DMS114 treated with DMSO at 0.1 percent for 48 hours (cell line): ENCODE measurements at regions not wholly inside any gene's neighbourhood (a gene's known extent, or its start where the extent isn't known, plus 50 kb on each side); places are given as distances from the start of the nearest gene placed in this dataset.
"Not testable (repeated sequence)": the region's sequence is repeated elsewhere in the genome, so short reads cannot be mapped to it uniquely, and the experiment has no call there.

Source experiments
- DNase-seq: peaks from one replicate; lab custom pipeline; 2025; ENCODE audit not compliant: unreplicated experiment; lab: John Stamatoyannopoulos, UW

DNA sequence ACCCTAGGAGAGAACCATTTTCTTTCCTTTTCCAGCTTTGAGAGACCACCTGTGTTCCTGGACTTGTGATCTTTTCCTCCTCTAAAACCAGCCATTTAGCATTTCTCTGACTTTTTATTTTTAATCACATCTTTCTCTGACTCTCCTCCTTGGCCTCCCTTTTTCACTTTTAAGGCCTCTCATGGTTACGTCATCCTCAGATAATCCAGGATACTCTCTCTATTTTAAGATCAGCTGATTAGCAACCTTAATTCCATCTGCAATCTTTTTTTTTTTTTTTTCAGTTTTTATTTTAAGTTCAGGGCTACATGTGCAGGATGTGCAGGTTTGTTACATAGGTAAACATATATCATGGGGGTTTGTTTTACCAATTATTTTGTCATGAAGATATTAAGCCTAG is 54.0 kb downstream of the RFPL4B start:
- DNase-seq = no peak

DNA sequence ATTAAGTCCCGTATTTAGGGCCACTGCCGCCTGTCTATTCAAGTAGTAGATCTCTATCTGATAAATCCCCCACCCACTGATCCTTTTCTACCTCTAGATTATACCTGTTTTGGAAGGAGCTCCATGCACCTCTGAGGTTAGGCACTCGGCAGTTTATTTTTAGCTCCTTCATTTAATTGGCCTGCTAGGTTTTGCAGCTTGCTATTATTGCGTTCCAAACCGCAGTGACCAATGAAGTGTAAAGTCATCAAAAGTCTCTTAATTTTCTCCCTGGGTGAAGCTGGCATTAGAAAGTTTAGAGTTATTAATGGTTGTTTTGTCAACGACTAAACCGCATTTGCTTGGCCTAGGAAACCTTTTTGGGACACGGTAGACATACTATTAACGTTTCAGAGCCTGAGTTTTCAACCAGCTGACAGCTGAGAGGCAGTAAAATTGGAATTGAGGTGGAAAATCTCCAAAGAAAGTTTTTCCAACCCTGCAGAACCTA is 60.0 kb downstream of the RFPL4B start:
- DNase-seq = no peak

DNA sequence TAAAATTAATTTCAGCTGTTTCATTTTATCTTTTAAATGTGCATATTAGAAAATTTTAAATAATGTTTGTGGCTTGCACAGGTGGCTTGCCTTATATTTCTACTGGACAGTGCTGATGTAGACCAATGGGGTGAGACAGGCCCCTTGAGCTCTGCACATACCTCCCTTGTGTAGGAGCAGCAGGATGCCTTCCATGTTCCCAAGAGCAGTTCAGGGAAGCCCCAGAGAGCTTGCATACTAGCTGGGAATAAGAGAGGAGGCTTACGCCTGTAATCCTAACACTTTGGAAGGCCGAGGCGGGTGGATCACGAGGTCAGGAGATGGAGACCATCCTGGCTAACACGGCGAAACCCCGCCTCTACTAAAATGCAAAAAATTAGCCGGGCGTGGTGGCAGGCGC is 61.4 kb downstream of the RFPL4B start:
- DNase-seq = no peak

DNA sequence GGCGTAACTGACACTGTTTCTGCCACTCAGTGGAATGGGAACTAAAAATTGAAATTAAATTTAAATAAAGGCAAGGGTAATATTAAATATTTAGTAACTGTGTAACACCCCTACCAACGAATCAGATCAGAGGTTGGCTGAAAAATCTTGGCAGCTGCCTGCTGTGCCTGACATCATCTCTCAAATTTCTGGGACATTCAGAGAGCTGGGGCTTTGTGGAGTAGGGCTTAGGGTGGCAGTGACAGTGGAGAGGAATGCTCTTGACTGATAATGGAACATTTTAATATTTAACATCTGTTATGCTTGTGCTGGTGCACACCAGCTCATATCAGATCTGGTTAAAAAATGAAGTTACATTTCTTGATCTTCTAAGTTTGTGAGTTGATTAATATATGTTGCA is 62.2 kb downstream of the RFPL4B start:
- no peak for DNase-seq

DNA sequence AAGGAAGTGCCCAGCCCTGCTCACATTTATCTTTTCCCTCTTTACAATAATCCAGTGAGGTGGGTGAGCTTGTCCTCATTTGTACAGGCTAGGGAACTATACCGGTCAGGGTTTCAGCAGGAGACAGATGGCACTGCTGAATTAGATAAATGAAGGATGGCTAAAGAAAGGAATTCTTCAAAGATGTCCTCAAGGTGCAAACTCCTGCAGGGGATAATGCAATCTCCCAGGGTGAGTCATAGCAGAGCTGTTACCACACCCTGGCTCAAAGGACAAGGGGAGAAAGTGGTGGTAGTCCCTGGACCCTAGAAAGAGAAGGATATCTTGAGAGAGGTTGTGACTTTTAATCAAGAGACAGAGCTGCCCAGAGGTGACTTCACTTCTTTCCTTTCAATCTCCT is 66.7 kb downstream of the RFPL4B start:
- no peak for DNase-seq

DNA sequence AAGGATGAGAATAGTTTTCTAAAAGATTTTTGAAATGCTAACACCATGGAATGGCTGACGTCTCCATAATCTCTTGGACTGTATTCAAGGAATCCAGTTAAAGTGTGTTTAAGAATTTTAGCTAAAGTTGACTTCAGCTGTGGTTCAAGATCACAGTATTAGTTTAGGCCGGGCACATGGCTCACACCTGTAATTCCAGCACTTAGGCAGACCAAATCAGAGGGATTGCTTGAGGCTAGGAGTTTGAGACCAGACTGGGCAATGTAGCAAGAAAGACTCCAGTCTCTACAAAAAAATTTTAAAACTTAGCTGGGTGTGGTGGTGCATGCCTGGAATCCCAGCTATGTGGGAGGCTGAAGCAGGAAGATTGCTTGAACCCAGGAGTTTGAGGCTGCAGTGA is 68.2 kb downstream of the RFPL4B start:
- no peak for DNase-seq

DNA sequence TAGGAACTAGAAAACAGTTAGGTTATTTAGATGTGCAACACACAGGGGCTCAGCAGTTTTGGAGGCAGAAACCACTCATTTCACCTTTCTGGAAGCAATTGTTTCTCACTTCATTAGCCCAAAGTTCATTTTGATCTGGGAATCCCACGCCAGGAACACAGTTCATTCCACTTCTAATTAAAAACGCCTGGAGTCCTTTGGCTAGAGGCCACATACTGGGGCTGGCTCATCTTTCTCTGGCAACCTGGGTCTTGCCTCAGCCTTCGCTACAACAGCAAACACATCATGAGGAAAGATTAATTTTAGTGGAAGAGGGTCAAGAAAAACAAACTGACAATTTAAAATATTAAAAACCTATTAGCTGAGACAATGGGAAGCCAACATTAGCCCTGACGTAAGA is 69.7 kb downstream of the RFPL4B start:
- no peak for DNase-seq

DNA sequence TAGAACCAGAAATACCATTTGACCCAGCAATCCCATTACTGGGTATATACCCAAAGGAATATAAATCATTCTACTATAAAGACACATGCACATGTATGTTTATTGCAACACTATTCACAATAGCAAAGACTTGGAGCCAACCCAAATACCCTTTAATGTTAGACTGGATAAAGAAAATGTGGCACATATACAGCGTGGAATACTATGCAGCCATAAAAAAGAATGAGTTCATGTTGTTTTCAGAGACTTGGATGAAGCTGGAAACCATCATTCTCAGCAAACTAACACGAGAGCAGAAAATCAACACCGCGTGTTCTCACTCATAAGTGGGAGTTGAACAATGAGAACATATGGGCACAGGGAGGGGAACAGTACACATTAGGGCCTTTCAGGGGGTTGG is 79.9 kb downstream of the RFPL4B start:
- not testable (repeated sequence) for DNase-seq

DNA sequence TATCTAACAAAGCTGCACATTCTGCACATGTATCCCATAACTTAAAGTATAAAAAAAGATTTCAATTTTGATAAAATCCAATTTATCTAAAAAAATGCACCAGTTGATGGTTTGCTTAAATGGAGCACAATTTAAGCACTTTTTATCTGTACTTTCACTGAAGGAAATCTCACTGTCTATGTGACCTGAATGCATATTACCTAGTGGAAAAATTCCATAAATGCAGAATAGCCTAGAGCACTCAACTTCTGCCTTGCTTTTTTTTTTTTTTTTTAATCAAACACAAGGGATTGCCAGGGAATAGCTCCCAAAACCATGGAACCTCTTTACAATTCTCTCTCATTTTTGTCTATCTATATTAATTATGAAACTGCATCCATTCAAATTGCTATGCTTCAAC is 80.4 kb downstream of the RFPL4B start:
- DNase-seq = no peak

DNA sequence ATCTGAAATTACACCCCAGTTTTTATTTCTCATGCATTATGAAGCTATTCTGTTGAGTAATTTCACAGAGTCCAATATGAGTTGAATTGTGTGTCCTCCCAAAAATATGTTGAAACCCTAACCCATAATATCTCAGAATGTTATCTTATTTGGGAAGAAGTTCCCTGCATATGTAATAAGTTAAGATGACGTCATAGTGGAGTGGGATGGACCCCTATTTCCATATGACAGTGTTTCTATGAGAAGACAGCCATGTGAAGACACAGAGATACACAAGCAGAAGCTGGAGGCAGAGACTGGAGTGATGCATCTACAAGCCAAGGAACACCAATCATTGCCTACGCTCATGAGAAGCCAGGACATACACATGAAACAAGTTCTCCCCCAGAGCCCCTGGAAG is 81.3 kb downstream of the RFPL4B start:
- DNase-seq = no peak

DNA sequence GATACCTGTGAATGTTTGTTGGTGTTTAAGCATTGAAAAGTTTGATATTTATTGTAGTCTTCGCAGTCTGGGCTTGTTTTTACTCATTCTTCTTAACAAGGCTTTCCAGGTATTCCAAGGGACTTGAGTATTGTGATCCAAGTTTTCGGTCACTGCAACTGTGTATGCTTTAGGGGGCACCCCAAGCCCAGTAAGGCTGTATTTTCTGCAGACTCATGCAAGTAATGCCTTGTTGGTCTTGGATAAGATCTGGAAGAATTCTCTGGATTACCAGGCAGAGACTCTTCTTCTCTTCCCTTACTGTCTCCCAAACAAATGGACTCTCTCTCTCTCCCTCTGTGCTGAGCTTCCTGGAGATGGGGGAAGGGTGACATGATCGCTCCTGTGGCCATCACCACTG is 82.1 kb downstream of the RFPL4B start:
- no peak for DNase-seq

DNA sequence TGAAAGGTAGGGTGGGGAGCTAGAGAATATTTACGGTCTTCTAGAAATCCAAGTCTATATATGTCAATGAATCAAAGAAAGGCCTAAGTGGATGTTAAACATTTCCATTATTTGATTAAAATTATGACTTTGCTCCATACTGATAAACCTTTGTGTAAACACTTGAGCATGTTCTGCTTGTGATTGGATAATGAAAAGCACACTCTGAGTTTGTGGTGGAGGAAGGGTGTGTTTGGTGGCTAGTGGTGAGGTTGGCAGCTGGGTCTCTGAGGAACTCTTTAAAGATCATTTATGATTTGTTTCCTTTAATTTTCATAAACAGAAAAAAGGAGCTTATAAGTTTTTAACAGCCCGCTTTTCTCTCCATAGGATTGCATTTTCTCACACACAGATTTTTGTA is 84.7 kb downstream of the RFPL4B start:
- DNase-seq = no peak

DNA sequence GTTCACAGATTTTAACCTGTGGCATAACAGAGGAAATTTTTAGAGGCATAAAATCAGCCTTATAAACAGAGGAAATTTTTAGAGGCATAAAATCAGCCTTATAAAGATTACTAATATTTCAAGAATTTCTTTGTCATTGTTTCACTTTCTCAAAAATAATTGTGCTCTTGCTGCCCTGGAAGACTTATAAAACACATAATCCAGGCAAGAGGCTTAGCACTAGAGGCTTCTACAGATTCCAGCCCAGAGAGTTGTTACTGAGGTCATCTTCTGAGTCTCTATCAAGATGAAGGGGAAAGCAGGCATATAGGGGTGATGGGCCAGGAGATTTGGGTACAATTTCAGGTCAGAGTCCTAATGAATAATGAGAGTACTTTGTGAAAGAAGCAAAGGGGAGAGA is 85.7 kb downstream of the RFPL4B start:
- no peak for DNase-seq

DNA sequence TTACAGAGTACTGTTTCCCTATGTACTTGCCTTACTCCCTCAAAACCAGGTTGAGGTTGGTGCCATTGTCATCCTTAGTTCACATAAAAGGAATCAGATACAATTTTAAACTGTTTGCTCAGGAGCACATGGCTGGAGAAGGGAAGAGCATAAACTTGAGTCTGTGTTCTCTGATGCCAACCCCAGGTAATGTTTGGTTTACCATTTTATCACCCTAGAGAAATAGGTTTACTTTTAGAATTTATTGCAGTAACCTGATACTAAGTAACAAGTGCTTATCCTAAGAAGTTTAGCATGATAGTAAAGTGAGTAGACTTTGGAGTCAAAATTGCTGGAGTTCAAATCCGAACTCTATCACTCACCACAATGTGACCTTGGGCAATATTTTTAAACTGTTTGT is 86.3 kb downstream of the RFPL4B start:
- DNase-seq = no peak

DNA sequence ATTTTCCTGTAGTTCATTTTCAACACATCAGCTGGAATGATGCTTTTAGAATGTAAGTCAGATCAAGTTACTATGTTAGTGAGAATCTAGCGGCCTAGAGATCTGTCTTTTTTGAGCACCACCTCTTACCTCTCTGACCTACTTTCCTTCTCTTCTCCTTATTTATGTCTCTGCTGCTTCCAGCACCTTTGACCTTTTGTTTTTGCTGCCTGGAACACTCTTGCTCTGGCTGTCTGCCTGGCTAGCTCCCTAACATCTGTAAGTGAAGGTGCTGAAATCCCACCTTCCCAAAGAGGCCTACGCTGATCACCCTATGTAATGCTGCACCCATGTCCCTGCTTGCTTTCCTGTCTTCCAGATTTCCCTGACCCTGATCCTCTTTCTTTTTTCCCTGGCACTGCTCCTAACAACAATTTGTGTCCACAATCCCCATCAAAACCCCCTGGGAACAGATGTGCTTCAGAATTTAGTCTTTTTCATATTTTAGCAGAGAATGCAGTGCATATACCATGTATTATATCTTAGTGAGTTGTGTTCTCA is 87.8 kb downstream of the RFPL4B start:
- DNase-seq = no peak

DNA sequence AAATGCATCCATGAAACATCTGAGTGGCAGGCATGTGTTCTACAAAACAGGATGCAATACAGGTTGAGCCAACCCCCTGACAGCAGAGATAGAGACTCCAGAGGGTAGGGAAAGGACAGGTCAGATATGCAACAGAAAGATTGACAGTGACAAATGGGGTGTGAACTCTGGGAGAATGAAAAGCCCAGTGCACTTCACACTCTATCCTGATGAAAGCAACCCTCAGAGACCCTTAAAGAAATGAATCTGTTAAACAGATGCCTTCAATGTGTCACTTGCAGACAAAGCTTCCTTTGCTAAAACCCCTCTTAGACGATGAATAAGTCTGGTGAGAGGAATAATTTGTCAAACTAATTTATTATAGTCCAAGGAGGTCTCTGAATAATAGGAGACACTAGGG is 89.9 kb downstream of the RFPL4B start:
- DNase-seq = no peak

DNA sequence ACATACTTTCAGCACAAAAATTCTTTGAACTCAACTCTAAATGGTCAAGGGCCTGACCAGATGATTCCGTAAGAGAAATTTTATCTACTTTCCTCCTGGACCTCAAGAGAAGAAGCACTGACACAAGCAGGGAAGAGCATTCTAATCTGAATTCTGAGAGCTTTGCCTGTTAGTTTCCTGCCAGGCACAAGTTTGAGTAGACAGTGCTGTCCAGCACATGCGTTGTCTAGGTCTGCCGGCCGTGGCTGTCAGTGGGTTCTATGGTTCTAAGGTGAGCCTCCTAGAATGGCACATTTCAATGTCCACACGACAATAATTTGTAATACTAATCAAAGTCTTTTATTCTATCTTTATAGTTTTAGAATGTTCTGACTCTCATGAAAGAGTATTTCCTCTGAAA is 91.9 kb downstream of the RFPL4B start:
- DNase-seq = no peak

DNA sequence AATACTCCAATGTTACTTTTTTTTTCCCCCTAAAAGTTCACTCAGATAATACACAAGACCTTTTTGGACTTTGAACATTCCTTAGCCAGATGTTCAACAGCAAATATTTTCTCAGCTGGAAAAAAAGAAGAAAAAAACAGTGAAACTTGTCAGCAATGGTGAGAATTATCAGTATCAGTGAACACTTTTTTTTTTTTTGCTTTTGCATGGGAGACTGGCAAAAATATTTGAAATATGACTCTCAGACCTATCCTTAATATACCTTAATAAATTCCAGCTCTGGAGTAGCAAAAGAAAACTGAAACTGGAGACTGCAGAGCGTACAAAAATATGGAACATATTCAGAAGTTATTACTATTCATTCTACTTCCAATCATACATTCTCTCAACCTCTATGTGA is 92.3 kb downstream of the RFPL4B start:
- DNase-seq = no peak

DNA sequence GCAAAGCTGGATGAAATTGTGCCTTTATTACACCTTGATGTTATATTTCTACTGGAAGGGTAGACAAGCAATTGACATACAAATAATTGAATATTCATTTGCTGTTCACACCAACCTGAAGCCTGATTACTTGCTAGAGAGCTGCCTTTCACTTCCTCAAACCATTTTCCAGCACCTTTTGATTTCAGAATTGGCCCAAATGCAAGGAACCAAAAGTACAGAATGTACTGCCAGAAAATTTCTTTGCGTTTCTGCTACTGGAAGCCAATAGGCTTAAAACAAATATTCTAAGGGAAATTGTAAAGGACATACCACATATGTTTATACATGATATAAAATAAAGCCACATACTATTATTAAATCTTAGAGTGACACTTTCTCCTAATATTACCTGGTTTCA is 94.5 kb downstream of the RFPL4B start:
- DNase-seq = no peak

DNA sequence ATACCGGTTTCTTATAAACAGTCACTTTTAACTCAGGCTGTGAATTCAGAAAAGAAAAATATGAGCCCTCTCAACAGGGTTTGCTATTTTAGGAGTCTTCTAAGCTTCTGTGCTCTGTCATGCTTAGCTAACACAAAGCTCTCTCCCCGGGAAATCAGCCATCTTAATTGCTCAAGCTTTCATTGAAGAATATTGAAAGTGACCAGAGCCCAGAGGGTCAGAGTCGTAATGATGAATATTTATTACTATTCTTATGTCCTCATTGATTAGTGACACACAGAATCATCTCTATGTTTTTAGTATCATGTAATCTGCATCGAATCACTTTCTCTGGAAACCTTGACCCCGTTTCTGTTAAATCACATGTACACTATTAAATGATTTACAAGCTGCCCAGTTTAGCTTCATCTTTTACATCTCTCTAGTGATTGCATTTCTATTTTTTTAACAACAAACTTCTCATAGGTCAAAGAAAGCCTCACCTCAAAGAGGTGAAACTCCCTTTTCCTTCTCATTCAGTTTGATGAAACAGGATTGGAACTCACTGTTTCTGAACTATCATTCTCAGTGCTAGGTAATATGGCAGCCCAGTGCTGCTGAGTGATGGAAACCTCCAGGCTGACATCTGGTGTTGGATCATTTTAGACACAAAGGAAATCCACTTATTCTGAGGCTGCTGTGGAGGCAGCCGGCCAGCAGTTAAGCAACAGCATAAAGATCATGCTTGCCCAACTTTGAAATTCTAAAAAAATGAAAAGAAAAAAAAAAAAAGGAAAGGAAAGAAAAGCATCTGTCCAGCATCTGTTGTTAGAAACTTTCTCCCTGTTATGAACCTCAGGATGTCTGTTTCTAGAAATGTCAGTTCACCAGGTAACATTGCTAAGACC is 96.3 kb downstream of the RFPL4B start:
- no peak for DNase-seq

DNA sequence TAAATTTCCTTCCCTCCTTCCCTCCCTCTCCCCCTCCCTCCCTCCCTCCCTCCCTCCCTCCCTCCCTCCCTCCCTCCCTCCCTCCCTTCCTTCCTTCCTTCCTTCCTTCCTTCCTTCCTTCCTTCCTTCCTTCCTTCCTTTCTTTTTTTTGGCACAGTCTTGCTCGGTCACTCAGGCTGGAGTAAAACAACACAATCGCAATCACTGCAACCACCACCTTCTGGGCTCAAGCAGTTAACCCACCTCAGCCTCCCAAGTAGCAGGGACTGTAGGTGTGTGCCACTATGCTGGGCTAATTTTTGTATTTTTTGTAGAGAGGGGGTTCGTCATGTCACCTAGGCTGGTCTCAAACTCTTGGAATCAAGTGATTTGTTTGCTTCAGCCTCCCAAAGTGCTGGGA is 101.7 kb downstream of the RFPL4B start:
- DNase-seq = not testable (repeated sequence)

DNA sequence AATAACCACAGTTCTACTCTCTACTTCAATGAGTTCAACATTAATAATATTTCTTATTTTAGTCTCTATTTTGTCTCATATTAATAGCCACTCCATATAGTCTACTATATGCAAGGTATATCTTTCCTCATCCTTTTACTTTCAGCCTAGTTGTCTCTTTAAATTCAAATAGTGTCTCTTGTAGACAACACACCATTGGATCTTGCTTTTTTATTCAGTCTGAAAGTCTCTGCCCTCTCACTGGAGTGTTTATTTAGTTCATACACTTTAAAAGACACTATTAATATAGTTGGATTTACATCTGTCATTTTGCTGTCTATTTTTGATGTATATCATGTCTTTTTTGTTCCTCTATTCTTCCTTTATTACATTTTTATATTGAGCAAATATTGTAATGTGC is 103.5 kb downstream of the RFPL4B start:
- no peak for DNase-seq

DNA sequence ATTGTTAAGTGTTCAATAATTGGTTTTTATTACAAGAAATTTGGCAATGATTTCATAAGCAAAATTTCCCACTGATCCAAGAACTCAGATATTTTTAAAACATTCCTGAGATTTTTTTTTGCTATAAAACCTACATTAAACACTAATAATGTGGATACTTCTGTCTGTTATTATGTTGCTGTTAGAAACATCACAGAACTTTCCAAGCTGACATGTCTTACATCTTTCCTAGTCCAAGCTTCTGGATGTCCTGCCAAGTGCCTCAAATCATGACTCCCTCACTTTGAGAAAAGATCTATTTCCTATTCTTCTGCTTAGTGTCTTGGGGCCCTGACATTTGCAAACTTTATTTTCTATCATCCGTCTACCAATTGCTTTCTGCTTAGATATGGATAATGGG is 110.8 kb downstream of the RFPL4B start:
- DNase-seq = no peak
